HG03196 (cell line): ENCODE measurements at regions not wholly inside any gene's neighbourhood (a gene's known extent, or its start where the extent isn't known, plus 50 kb on each side); places are given as distances from the start of the nearest gene placed in this dataset.
"Not testable (repeated sequence)": the region's sequence is repeated elsewhere in the genome, so short reads cannot be mapped to it uniquely, and the experiment has no call there.

Experiments
- ATAC-seq: cut with Tn5 transposase; IDR thresholded peaks from one replicate; pipeline ENCODE4 v1.9.1; 2021; ENCODE audit not compliant: unreplicated experiment

- no peak for ATAC-seq
Measured at GRCh38 chr12:97784904-97785303, 322.3 kb downstream of the RMST start.

DNA sequence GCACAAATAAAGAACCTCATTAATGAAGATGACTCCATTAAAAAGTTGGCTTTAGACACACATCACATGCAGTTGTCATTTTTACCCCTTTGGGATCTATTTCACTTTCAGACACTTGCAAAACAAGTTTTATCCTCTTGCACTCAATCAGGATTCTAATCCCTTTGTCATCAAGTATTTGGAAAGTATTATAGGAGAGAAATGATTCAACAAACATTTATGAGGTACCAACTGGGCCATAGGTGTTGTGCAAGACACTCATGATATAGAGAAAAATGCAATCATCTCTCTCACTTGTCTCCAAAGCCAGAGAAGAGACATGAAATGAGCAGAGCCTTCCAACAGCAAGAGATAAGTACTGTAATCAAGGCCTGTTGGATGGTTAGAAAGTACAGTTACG, 327.7 kb downstream of the RMST start:
- ATAC-seq, result no peak

DNA sequence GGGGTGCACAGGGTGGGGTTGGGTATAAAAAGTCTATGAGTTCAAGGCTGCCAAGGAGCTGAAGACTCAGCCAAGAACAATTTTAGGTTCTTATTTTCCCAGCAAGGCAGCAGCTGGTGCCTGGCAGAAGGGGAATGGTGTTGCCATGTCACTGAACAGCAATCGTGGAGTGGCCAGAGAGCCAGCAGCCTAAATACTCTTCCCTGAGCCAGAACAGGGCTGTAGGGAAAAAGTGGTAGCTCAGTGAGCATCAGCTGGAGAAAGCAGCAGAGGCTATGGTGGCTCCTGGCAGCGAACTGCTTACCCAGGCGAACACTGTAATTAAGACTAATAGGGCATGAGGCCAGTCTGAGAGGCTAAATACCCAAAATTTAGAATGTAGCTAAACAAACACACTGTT, 334.9 kb downstream of the RMST start:
- no peak for ATAC-seq

GRCh38 chr12:97800561-97800960, 338.0 kb downstream of the RMST start:
- no peak for ATAC-seq

- no peak for ATAC-seq
Measured at GRCh38 chr12:97801471-97802059, 339.0 kb downstream of the RMST start.

DNA sequence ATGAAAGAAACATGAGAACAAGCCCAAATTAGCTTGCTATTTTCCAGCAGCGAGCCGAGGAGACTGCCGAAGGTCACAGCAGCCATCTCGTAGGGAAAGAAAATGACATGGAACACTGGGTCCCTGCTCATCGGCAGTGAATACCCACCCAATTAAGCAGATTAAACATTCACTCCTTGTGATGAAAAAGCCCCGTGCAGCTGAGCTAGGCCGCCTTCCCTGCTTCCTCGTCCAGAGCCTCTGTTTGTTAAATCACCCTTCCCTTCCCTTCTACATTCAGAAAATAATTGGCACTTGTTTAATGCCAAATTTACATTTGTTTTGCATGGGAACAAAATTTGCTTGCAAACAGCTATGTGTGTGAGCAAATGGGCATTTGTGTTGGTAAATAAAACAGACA, 342.5 kb downstream of the RMST start:
- ATAC-seq, result no peak

DNA sequence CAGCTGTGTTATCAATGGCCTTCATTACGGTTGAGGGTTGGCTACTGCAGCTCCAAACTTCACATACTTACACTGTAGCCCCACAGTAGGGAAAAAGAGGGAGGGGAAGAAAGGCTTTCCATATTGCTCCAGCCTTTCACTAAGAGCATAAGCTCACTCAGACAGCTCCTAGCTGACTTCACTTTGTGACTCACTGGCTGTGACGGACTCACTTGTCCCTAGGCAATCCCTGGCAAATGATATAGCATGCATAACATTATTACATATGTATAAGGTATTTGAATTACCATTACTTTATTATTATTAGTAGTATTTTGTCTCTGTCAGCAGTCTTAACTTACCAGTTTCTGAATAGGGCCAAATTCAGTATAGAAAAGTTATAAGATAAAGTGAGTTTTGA, 350.7 kb downstream of the RMST start:
- ATAC-seq, result no peak

DNA sequence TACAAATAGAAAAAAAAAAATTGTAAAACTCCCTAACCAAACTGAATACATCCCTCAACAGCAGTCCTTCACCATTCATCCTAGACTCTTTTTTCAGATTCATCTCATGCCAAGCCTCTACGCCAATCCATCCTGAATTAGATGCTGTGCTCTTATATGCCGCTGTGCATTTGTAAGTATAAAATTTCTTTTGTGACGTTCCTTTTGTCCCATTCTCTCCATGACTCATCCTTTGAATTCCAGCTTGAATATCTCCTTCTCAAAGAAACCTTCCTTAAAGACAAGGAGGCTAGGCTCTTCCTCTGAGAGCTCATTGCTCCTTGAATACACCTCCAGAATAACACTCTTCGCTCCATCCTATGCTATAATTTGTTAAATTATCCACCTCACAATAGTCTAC, 359.2 kb downstream of the RMST start:
- no peak for ATAC-seq

DNA sequence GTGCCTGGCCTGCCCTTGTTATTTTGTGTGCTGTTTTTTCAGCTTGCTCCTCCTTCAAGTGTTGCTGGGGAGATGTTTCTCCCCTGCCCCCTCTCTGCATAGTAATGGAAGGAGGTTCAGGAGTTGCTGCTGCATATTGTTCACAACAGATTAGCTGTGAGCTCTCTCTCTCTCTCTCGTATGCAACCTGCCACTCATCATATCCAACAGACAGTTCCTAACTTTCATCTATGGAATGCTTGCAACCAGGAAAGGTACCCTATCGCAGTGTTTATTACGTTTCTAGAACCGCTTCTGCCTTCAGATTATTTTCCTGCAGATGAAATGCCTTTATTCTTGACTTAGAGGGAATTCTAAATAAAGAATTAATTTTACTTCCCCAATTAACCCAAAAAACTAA, 372.9 kb downstream of the RMST start:
- no peak for ATAC-seq

DNA sequence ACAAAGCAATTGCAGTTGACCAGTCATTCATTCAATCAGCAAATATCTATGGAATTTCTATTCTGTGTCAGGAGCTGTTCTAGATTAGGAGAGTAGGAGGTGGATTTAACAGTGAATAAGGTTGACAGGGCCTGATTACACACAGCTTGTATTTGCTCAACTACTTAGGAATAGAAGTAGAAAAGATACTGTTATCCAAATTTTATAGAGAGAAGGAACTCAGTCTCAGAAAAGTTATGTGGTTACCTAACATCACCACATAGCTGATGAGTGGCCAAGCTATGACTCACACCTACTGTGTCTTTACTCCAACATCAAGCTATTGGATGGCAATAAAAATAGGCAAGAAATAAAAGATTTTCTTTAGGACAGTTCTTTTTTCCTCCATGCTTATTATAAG, 374.8 kb downstream of the RMST start:
- ATAC-seq, result no peak

DNA sequence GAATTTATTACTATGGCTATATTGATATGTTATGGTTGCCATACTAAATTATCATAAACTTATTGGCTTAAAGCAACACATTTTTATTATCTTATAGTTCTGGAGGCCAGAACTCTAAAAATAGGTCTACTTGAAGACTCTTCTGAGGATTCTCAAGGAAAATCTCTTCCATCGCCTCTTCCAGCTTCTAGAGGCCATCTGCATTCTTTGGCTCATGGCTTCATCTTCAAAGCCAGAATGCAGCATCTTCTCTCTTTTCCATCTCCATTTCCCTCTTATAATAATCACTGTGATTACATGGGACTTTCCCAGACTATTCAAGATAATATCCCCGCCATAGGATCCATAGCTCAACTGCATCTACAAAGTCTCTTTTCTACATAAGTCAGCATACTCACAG, 385.4 kb downstream of the RMST start:
- ATAC-seq, result no peak

DNA sequence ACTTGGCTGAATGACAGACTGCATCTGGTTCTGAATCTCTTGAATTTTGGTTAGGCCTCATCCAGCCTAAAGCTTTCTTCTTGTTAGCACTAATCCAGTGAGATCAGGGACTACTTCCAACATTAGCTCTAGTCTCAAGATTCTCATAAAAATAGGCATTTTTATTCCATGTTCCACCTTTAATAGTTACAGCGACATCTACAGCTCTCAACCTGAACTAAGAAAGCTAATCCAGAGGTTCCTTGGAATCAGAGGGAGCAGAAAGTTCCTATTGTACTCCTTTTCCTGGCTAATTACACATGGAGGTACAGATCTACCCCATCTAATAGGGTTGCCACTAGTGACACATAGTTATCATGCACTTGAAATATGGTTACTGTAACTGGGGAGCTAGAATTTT, 391.9 kb downstream of the RMST start:
- no peak for ATAC-seq

DNA sequence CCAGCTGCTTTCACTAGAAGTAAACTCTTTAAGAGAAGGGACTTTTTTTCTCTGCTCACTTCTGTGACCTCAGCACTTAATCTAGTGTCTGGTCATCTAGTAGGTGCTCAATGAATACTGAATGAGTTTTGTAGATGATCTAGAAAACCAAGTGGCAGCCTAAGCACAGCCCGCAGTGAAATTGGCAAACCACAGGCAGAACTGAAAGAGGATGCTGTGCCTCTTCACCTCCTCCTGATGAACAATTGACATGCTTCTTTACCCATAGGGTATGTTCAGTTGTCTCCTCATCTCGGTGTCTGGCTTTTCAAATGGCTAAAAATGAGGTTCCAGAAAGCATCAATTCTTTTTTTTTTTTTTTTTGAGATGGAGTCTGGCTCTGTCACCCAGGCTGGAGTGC, 399.5 kb downstream of the RMST start:
- ATAC-seq, result no peak

DNA sequence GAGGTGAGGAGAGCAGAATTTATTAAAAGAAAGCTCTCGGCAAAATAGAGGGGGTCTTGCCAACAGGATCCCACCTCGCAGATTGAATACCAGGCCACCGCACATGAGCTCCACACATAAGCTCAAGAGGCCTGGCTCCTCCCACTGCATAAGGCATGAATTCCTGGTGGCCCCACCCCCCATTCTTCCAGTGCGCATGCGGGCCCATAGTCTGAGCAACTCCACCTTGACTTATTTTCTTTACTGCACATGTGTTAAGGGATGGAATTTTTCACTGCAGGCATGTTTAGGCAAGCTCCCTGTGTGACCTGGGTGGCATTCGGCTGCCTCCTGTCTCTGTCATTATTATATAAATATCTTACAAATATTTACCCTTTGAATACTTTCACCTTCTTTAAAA, 412.5 kb downstream of the RMST start:
- no peak for ATAC-seq

GRCh38 chr12:97876780-97877179, 414.2 kb downstream of the RMST start:
- ATAC-seq, result no peak

DNA sequence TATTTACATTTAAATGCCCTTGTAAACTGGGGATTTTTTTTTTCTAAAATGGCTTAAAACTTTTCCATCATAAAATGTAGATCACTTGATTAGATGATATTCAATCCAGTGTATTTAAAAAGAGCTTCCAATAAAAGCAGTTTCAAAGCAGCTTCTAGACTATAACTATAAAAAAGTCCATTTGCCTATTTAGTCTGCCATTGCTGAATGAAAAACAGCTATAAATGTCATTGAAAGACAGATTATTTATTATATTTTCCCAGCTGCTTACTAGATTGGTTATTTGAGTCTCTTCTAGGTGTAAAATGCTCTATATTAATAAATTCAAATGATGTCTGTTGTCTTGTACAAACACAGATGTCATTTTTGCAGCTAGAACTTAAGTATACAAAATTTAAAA, 414.8 kb downstream of the RMST start:
- ATAC-seq, result no peak

- no peak for ATAC-seq
Measured at GRCh38 chr12:97886511-97887176, 424.0 kb downstream of the RMST start.

DNA sequence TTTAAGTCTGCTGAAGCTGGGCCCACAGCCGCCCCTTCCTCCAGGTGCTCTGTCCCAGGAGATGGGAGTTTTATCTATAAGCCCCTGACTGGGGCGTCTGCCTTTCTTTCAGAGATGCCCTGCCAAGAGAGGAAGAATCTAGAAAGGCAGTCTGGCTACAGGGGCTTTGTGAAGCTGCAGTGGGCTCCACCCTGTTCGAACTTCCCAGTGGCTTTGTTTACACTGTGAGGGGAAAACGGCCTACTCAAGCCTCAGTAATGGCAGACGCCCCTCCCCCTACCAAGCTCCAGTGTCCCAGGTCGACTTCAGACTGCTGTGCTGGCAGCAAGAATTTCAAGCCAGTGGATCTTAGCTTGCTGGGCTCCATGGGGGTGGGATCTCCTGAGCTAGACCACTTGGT, 435.3 kb downstream of the RMST start:
- not testable (repeated sequence) for ATAC-seq

GRCh38 chr12:97899529-97899928, 436.9 kb downstream of the RMST start:
- no peak for ATAC-seq

GRCh38 chr12:97899956-97900355, 437.4 kb downstream of the RMST start:
- no peak for ATAC-seq

DNA sequence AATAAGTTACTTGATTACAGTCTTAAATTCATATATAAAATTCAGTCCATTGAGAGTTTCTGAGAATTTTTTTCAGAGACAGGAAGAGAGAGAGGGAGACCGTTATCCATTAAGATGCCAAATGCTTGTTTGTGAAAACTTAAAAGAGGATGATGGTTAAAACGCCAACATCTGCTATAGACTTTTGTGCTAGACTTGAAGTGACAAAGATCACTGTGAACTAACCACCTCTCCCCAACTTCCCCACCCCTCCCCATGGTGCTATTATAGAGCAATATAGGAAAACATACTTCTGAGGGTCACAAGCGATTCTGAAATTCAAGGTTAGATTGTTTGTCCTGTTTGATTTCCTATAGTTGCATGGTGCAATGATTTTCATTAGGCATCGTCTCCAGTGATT, 440.8 kb downstream of the RMST start:
- no peak for ATAC-seq

- ATAC-seq, result no peak
Measured at GRCh38 chr12:97907504-97907903, 444.9 kb downstream of the RMST start.

DNA sequence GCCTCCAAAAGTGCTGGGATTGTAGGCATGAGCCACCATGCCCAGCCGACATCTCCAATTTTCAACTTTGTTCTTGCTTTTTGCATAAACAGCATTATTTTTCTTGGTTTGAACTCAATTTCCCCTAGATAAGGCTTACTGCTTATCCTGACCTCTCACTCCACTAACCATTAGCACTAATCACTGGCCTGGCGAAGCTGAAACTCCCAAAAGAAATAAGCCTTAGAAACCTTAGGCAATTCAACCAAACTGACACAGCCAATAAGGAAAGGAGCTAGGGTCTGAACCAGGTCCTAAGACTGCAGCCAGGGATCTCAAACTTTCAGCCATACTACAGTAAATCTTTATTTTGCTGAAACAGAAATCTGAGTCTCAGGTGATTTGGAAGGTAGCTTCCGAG, 448.0 kb downstream of the RMST start:
- no peak for ATAC-seq
